Ishikawa (cell line): ENCODE measurements at regions not wholly inside any gene's neighbourhood (a gene's known extent, or its start where the extent isn't known, plus 50 kb on each side); places are given as distances from the start of the nearest gene placed in this dataset.

ENCODE experiments used
- CEBPB ChIP-seq: IDR thresholded peaks from 2 replicates; pipeline ENCODE4 v1.6.1; 2012
- CREB1 ChIP-seq: IDR thresholded peaks from 2 replicates; pipeline ENCODE4 v1.6.1; 2012; ENCODE audit warnings: low read depth
- EGR1 ChIP-seq: IDR thresholded peaks from 2 replicates; pipeline ENCODE4 v1.6.1; 2012
- EP300 ChIP-seq: IDR thresholded peaks from 2 replicates; pipeline ENCODE4 v1.6.1; 2012; ENCODE audit warnings: borderline replicate concordance
- FOXM1 ChIP-seq: IDR thresholded peaks from 2 replicates; pipeline ENCODE4 v1.6.1; 2012; ENCODE audit warnings: low read depth, borderline replicate concordance
- MAX ChIP-seq: IDR thresholded peaks from 2 replicates; pipeline ENCODE4 v1.6.1; 2012
- NFIC ChIP-seq: IDR thresholded peaks from 2 replicates; pipeline ENCODE4 v1.6.1; 2012
- RAD21 ChIP-seq: IDR thresholded peaks from 2 replicates; pipeline ENCODE4 v1.6.1; 2012; ENCODE audit warnings: low read depth
- REST ChIP-seq: IDR thresholded peaks from 2 replicates; pipeline ENCODE4 v1.6.1; 2012; ENCODE audit warnings: low read depth, mild to moderate bottlenecking
- TAF1 ChIP-seq: IDR thresholded peaks from 2 replicates; pipeline ENCODE4 v1.6.1; 2012; ENCODE audit warnings: low read depth, mild to moderate bottlenecking
- TCF12 ChIP-seq: IDR thresholded peaks from 2 replicates; pipeline ENCODE4 v1.6.1; 2012; ENCODE audit warnings: low read depth
- TEAD4 ChIP-seq: IDR thresholded peaks from 2 replicates; pipeline ENCODE4 v1.6.1; 2012
- YY1 ChIP-seq: IDR thresholded peaks from 2 replicates; pipeline ENCODE4 v1.6.1; 2012; ENCODE audit warnings: low read depth
- ZBTB7A ChIP-seq: IDR thresholded peaks from 2 replicates; pipeline ENCODE4 v1.6.1; 2012; ENCODE audit warnings: low read depth
- TF ChIP-seq, protein P1 (sequence below): IDR thresholded peaks from 2 replicates; pipeline ENCODE4 v1.6.1; 2012

DNA sequence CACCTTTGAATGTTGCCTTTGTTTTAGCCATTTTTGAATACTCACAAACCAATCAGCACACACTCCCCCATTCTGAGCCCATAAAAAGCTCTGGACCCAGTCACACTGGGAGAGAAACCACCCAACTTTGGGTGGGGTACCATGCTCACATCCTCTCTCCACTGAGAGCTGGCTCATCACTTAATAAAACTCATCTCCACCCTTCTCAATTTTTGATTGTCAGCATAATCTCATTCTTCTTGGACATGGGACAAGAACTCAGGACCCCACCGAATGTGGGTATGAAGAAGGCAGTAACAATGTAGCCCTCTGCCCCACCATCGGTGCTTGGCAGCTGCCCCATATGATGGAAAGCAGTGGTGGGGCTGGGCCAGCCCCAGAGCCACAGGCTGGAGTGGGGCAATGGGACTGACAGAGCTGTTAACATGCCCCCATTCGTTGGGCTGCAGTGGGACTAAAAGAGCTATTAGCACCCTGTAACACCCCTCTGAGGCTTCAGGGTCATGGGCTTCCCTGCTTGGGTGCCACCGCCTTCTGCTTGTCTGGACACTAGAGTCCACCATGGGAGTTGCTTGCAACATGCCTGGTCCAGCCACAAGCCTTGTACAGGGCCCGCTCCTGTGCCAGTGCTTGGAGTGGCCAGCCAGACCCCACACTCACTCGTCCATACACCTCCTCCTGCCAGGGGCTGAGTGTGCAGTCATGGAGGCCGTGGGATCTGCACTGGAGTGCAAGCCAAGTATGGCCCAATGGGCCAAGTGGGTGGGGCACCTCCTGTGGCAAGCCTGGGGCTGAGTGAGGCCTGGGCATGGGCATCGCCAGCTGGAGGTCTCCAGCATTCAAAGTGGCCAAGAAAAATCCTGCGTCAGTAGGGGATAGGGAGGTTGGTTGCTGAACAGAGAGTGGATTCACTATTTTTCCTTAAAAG, 471.1 kb downstream of the TBC1D22A start:
- TF ChIP-seq NFIC (no peak), CREB1 (no peak), TCF12 (no peak), RAD21 (no peak), FOXM1 (no peak), EGR1 (no peak), TEAD4 (no peak), EP300 (no peak), YY1 (no peak), TAF1 (no peak), CEBPB (no peak), ZBTB7A (no peak), MAX (no peak), REST (no peak)
- TF ChIP-seq, protein P1, sequence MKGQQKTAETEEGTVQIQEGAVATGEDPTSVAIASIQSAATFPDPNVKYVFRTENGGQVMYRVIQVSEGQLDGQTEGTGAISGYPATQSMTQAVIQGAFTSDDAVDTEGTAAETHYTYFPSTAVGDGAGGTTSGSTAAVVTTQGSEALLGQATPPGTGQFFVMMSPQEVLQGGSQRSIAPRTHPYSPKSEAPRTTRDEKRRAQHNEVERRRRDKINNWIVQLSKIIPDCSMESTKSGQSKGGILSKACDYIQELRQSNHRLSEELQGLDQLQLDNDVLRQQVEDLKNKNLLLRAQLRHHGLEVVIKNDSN = no peak

DNA sequence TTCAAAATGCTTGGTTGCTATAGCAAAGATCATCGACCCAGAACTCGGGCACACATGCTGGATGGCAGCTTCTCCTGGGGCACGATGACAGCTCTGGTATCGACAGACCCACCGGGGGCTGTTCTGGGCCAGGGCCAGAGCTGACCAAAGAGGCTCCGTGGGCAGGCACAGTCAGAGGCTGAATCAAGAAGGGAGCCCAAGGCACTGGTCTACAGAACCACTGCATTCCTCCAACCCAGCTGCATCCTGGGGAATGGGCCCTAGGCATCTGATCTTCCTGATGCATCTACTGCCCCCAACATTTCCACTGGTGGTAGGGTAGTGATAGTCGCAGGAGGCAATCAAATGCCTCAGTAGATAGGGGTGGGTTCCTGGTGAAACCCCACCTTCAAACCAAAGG, 470.3 kb downstream of the TBC1D22A start:
- no peak for TF ChIP-seq NFIC

- TF ChIP-seq CREB1 (no peak), EP300 (no peak), TCF12 (no peak), TAF1 (no peak)
Measured at GRCh38 chr22:47232197-47232596, 469.7 kb downstream of the TBC1D22A start.

GRCh38 chr22:47231759-47232158, 469.3 kb downstream of the TBC1D22A start:
- TF ChIP-seq FOXM1 (no peak), EGR1 (no peak), CREB1 (no peak), CEBPB (no peak), MAX (no peak), ZBTB7A (no peak), REST (no peak), TCF12 (no peak), NFIC (no peak), EP300 (no peak), YY1 (no peak), TAF1 (no peak), RAD21 (no peak), TEAD4 (no peak)
- TF ChIP-seq, protein P1 = no peak

- TF ChIP-seq EGR1 (no peak), CEBPB (no peak), ZBTB7A (no peak), NFIC (no peak), TAF1 (no peak)
Measured at GRCh38 chr22:47230741-47231140, 468.3 kb downstream of the TBC1D22A start.

DNA sequence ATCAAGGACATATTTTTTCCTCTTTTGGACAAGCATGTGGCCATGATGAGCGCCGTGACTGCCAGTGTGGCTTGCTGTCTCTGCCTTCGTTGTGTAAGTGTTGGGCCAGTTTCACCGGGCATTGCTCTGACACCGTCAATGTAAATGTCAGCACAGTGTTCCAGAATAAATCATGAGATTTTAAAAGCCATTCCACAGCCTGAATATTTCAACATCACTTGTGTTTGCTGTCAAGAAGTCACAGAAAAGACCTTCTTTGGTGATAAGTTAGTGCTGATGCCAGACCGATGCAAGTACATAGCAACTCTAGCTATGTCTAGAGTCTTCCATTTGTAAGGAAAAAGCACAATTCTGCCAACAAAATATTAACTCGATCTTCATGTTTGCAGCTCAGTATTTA, 467.8 kb downstream of the TBC1D22A start:
- TF ChIP-seq FOXM1 = no peak
- TF ChIP-seq REST = no peak
- TF ChIP-seq CEBPB = no peak
- TF ChIP-seq RAD21 = no peak
- TF ChIP-seq TEAD4 = no peak
- TF ChIP-seq EP300 = no peak
- TF ChIP-seq TAF1 = no peak
- no peak for TF ChIP-seq TCF12
- no peak for TF ChIP-seq EGR1
- TF ChIP-seq, protein P1 = no peak
